Urinary bladder (tissue), 3 donors: ENCODE measurements at regions not wholly inside any gene's neighbourhood (a gene's known extent, or its start where the extent isn't known, plus 50 kb on each side); places are given as distances from the start of the nearest gene placed in this dataset.

Experiments used
- DNase-seq: peaks from one replicate; pipeline ENCODE4 v3.0.0-alpha.2; 2015; ENCODE audit errors: extremely low spot score
- H3K27ac ChIP-seq: one replicate; pipeline ENCODE4 v1.5.1; 2013; ENCODE audit warnings: low read depth, mild to moderate bottlenecking, moderate library complexity
- H3K36me3 ChIP-seq: one replicate; pipeline ENCODE4 v1.6.1; 2013; ENCODE audit warnings: mild to moderate bottlenecking, moderate library complexity; ENCODE audit not compliant: insufficient read depth
- H3K4me1 ChIP-seq: one replicate; pipeline ENCODE4 v1.6.1; 2013; ENCODE audit warnings: mild to moderate bottlenecking, moderate library complexity; ENCODE audit not compliant: insufficient read depth
- H3K4me3 ChIP-seq: one replicate; pipeline ENCODE4 v1.5.1; 2013; ENCODE audit warnings: low read depth, low read length
- WGBS: extraction: QIAGEN DNeasy Blood & Tissue Kit; methylation state at CpG from one replicate; pipeline ENCODE4 v1.1.7; 2013; 5-methylcytosine and 5-hydroxymethylcytosine counted together
- donor health status: healthy with polysubstance abuse.
- donor health status: healthy.

DNA sequence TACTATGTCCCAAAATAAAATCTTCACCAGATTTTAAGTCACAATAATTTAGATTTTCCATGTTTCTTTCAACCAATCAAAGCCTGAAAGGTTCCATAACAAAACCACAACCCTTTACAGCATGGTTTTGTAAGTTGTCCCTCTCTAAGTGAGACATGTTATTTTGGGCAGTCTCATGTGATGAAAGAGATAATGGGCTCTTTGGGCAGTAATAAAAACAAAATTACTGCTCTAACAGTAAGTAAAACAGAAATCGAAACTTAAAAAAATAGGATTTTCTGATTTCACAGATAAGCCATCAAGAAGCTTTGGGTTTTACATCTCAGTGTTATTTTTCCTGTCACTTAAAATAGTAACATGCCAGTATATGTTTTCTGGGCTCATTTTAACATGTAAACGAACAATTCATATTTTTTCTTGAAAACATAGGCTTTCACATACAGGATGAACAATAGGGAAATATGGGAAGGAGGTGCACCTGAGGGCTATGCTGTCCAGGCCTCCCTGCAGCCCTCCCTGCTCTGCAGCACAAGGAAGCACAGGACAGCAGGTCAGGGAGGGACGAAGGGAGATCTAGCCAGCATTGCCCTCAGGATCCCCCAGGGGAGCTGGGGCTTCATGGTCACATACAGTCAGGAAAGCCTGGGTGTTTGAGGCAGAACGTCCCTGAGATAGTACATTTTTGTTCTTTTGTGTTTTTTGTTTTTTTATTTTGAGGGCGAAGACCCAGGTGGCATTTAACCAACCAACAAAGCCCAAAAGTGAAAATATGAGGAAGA lies 157.4 kb downstream of the SHOX2 start:
- Histone ChIP-seq H3K4me1 (no peaks in the 10 kb centered on the region), H3K36me3 (no peaks in the 10 kb centered on the region), H3K27ac (no peak overlapping the region), H3K4me3 (no peak overlapping the region)
- DNase-seq = no peak
- 51% methylated on average over 5 of the region's 5 CpGs for WGBS

DNA sequence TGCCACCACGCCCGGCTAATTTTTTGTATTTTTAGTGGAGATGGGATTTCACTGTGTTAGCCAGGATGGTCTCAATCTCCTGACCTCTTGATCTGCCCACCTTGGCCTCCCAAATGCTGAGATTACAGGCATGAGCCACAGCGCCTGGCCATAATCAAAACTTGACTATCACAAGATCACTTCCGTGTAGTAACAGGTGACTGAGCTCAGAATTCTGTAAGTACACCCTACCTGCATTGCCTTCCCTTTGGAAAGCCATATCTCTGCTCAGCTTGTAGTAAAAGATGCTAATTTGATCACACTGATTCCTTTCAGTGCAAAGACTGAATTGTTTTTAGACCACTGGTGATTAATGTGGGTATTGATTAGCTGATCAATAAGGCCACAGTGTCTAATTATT lies 167.1 kb downstream of the SHOX2 start:
- 89% methylated on average over 4 of the region's 4 CpGs for WGBS
- Histone ChIP-seq H3K27ac (no peak overlapping the region), H3K4me1 (no peaks in the 10 kb centered on the region), H3K36me3 (no peaks in the 10 kb centered on the region), H3K4me3 (no peak overlapping the region)
- DNase-seq = no peak

DNA sequence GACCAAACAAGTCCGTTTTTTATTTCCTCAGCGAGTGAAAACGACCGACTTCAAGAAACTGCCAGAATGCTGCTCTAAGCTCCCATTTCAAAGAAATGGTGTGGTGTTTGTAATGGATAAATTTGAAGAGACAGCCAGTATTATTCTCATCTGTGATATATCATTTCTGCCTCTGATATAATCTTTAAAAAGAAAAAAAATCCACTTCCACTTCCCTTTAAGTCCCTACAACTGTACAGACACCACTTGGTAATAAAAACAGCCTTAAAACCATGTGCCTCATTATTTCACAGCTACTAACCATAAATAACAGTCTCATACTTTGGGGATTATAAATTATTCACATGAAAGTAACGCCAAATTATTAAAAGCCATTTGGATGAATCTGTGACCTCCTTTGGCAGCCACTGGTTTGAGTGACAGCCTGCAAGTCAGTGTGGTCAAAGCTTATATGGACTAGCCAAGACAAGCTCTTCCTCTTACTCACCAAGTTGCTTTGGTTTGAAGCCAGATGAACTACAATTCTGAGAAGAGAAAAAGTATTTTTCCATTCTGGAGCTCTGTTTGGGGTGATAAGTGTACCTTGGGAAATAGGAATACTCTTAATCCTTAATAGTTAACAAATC lies 168.0 kb downstream of the SHOX2 start:
- Histone ChIP-seq H3K4me3 (no peak overlapping the region), H3K27ac (no peak overlapping the region), H3K36me3 (no peaks in the 10 kb centered on the region), H3K4me1 (no peaks in the 10 kb centered on the region)
- no peak for DNase-seq
- 79% methylated on average over 5 of the region's 5 CpGs for WGBS

DNA sequence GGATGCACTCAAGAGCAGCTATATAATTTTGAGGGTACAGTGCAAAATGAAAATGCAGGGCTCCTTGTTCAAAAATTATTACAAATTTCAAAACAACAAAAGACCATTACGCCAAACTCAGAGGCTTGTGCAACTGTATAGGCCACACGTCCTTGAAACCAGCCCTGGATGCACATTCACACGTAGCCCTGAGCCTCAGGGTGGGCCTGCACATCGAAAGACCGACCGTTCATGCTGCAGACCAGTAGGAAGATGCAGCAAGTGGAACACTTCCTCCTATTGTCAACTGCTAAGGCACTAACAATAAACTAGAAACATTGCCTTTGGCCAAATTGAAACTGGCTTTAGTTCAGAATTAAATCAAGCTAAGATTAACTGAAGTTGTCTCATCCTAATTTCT lies 174.7 kb downstream of the SHOX2 start:
- H3K27ac ChIP-seq = no peak overlapping the region
- 76% methylated on average over 6 of the region's 6 CpGs for WGBS
- DNase-seq = no peak
- no peaks in the 10 kb centered on the region for H3K4me1 ChIP-seq
- no peaks in the 10 kb centered on the region for H3K36me3 ChIP-seq
- H3K4me3 ChIP-seq = no peak overlapping the region

DNA sequence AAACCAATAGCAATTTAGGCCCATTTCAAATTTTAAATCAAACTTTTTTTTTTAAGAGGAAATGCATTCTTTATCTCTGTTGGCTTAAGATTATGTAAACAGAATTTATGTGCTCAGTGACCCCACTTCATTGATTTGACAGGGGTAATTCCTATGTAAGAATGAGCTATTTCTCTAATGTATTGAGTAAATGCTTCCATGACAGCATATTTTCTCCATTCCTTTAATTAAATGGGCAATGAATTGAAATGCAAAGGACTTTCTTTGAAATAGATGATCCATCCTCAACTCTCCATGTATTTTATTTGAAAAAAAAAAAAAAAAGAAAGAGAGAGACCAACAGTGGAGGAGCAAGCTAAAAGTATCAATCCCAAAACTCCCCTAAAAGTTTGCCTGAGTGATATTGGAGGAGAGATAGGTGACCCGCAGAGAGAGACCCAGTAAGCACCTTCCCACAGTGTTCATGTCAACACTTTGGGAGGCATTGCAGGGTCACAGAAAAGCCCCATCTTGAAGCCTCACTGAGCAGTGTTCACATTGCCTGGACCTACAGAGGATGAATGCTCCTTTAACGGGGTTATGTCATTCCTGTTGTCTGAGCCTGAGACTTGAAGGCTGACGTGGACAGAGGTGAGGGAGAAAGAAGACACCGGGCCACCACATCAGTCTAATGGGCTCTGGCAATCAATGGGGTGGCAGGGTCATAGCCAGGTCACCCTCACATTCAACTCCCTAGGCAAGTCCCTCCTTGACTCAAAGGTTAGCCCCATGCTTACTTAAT lies 176.0 kb downstream of the SHOX2 start:
- H3K27ac ChIP-seq = no peak overlapping the region
- H3K4me1 ChIP-seq = no peaks in the 10 kb centered on the region
- no peak for DNase-seq
- 51% methylated on average over 4 of the region's 4 CpGs for WGBS
- H3K4me3 ChIP-seq = no peak overlapping the region
- no peaks in the 10 kb centered on the region for H3K36me3 ChIP-seq

DNA sequence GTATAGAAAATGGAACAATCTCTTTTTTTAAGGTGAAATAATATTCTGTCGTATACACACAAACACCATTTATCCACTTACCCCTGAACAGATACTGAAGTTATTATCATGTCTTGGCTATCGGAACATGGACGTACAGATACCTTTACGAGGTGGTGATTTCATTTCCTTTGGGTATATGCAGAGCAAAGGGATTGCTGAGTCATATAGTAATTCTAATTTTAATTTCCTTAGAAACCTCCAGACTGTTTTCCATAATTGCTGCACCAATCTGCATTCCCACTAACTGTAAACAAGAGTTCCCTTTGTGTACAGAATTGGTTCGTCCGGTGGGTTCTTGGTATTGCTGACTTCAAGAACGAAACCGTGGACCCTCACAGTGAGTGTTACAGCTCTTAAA lies 179.4 kb downstream of the SHOX2 start:
- 91% methylated on average over 8 of the region's 8 CpGs for WGBS

DNA sequence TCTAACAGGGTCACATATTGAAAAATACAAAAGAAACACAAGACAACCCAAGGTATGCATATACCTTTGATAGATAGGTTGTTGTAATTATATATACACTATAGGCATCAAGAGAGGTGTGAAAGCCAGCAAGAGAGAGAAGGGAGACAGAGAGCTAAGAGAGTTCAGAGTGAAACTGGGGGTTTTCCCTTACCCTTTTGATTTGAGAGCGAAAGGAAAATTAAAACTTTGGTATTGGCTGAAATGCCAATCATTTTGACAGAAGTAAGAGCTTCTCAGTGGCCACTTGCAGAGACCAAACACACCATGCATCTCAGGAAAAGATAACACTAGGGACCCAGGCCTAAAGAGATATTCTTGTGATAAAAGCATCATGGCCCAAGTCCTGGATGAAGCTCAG lies 183.6 kb downstream of the SHOX2 start:
- Histone ChIP-seq H3K36me3 (no peaks in the 10 kb centered on the region), H3K4me1 (no peaks in the 10 kb centered on the region), H3K4me3 (no peak overlapping the region), H3K27ac (no peak overlapping the region)
- DNase-seq = no peak
- 93% methylated on average over 1 of the region's 1 CpG for WGBS

More for the DNA sequence above, 179.4 kb downstream of the SHOX2 start:
- H3K4me3 ChIP-seq = no peak overlapping the region
- no peak overlapping the region for H3K27ac ChIP-seq
- no peaks in the 10 kb centered on the region for H3K36me3 ChIP-seq
- no peaks in the 10 kb centered on the region for H3K4me1 ChIP-seq
- no peak for DNase-seq

DNA sequence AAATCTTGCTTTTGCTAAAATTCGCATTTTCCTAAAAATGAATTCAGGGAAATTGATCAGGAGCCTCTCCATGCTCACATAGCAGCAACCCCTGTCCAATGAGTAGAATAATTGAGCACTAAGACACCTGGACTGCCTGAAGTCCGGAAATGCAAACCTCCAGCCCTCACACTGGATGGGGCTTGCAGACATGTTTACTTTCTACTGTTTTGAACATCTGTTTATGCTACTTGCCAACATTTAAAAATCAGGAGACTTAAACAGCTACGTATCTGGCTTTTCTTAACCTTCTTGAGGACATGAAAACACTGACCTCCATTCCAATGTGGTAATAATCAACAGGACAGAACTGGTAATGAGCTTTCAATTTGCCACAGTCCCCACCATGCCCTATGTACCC lies 184.4 kb downstream of the SHOX2 start:
- DNase-seq = no peak
- no peak overlapping the region for H3K27ac ChIP-seq
- no peaks in the 10 kb centered on the region for H3K4me1 ChIP-seq
- no peak overlapping the region for H3K4me3 ChIP-seq
- WGBS = 62% methylated on average over 3 of the region's 3 CpGs
- no peaks in the 10 kb centered on the region for H3K36me3 ChIP-seq

DNA sequence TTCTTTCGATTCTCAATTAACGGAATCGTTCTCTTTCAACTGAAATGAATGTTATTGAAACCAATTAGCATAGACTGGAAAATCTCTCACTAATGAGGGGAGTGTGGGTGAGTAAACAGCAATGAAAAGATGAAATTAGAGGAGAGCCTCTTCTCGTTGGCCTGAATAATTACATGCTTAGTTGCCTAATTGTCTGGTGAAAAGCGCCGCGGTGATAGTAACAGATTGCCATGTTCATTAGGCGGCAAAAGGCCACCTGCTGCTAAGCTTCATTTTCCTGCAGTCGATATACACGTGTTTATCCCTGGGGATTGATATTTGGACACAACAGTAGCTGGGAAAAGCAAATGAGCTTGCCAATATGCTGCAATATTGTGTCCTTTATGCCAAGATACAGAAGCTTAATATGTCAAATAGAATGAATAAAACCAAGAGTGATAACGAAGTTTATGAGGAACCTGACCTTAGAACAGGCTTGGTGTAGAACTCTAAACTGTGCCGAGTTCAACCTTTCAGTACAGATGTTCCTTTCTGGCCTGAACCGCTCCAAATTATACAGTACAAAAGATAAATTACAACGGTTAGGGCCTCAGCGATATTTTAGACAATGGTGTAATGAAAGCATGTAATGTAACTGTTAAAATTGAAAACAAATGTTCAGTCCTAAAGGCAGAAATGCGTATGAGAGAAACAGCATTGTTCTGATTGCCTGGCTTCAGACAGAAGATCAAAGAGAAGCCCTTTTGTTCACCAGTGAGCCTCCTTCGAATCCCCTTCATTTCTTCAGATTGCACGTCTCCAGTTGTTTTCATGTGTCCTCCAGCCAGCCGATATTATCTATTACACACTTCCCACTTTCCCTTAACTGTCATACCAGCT lies 185.2 kb downstream of the SHOX2 start:
- WGBS = 71% methylated on average over 19 of the region's 19 CpGs
- no peak overlapping the region for H3K27ac ChIP-seq
- DNase-seq = no peak
- H3K36me3 ChIP-seq = no peaks in the 10 kb centered on the region
- H3K4me3 ChIP-seq = no peak overlapping the region
- no peaks in the 10 kb centered on the region for H3K4me1 ChIP-seq

DNA sequence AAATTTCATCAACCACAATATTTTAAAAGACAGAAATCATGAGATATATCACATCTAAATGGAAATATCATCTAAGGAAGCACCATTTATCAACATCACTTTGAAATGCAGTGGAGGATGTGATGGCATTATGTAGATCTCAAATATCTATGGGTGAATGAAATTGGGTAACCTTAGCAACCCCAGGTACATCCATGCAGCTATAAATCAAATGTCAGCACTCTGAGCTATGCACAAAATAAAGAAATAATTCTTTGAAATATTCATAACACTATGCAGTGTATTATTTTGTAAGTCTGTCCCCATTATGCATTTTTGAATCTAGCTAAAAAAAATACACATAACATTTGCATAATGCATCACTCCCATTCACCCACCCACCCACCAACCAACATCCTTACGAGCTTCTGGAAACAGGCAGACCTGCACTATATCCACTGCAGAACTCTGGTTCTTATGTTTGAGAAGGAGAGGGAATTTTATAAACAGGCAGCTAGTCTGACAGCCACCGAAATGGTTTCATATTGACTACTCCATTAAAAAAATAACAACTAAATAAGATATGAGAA lies 186.8 kb downstream of the SHOX2 start:
- Histone ChIP-seq H3K27ac (no peak overlapping the region), H3K36me3 (no peaks in the 10 kb centered on the region), H3K4me1 (no peaks in the 10 kb centered on the region), H3K4me3 (no peak overlapping the region)
- WGBS = 81% methylated on average over 2 of the region's 2 CpGs
- DNase-seq = no peak

DNA sequence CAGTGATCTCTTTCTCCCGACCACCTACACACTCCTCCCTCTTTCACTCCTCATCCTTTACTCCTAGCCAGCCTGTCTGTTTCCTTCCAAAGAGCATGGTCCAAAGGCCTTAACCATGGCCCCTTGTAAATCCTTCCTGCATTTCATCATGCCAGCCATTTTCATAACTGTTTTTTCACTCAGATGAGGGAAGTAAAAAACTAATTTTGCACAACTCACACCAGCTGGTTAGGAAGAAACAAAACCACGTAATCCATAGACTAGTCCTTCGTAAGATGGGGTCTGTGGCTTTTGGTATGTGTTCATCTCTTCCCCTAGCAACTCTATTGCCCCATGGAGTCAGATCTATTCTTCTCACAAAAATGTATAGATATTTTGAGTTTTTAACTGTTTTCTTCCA lies 187.8 kb downstream of the SHOX2 start:
- WGBS = 75% methylated on average over 3 of the region's 3 CpGs
- Histone ChIP-seq H3K4me1 (no peaks in the 10 kb centered on the region), H3K36me3 (no peaks in the 10 kb centered on the region), H3K27ac (no peak overlapping the region), H3K4me3 (no peak overlapping the region)
- no peak for DNase-seq

DNA sequence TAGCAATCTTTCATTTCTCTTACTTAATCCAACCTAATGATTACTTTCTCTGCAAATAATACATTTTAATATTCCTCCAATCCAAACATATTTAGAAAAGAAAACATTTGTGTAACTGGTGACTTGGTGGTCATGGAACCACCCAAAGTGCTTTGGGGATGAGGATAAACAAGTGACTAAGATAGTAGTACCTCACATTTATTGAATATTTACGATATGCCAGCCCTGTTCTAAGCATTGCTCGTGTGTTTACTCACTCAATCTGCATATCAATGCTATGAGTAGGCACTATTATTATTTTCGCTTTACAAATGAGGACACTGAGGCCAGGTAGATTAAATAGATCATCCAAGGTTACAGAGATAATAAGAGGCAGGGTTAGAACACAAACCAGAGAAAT lies 189.5 kb downstream of the SHOX2 start:
- Histone ChIP-seq H3K36me3 (no peaks in the 10 kb centered on the region), H3K27ac (no peak overlapping the region), H3K4me3 (no peak overlapping the region), H3K4me1 (no peaks in the 10 kb centered on the region)
- WGBS = 80% methylated on average over 3 of the region's 3 CpGs
- DNase-seq = no peak

DNA sequence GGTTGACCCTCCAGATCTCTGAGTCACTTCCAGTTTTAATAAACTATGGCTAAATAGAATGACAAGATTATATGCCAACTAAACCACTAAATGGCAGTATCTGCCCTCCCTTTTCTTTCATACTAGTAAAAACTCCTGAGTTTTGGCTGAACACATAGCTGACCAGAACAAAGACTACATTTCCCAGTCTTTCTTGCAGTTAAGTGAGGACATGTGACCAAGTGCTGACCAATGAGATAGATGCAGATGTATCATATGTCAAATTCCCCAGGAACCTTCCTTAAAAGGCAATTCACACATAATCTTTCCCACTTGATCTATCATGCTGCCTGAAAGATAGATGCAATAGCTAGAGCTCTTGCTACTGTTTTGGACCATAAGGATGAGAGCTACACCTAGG lies 191.3 kb downstream of the SHOX2 start:
- no peak for DNase-seq
- H3K4me3 ChIP-seq = no peak overlapping the region

More for the DNA sequence above, 191.3 kb downstream of the SHOX2 start:
- Histone ChIP-seq H3K36me3 (no peaks in the 10 kb centered on the region), H3K27ac (no peak overlapping the region), H3K4me1 (no peaks in the 10 kb centered on the region)
